AG09309 (cell line): ENCODE measurements at regions not wholly inside any gene's neighbourhood (a gene's known extent, or its start where the extent isn't known, plus 50 kb on each side); places are given as distances from the start of the nearest gene placed in this dataset.

Experiments used
- DNase-seq: peaks from one replicate; pipeline ENCODE4 v3.0.0-alpha.2; 2010; ENCODE audit warnings: low read depth
- H3K4me3 ChIP-seq: 2 replicates; pipeline ENCODE4 v1.5.1; 2011; ENCODE audit warnings: mild to moderate bottlenecking, low read depth, low read length, moderate library complexity; ENCODE audit not compliant: control insufficient read depth
- TF ChIP-seq, protein P1 (sequence below): IDR thresholded peaks from 2 replicates; pipeline ENCODE4 v1.5.1; 2011; ENCODE audit warnings: mild to moderate bottlenecking, low read depth, low read length, inconsistent platforms; ENCODE audit not compliant: insufficient read depth, control insufficient read depth; ENCODE audit errors: missing control alignments

- TF ChIP-seq, protein P1, sequence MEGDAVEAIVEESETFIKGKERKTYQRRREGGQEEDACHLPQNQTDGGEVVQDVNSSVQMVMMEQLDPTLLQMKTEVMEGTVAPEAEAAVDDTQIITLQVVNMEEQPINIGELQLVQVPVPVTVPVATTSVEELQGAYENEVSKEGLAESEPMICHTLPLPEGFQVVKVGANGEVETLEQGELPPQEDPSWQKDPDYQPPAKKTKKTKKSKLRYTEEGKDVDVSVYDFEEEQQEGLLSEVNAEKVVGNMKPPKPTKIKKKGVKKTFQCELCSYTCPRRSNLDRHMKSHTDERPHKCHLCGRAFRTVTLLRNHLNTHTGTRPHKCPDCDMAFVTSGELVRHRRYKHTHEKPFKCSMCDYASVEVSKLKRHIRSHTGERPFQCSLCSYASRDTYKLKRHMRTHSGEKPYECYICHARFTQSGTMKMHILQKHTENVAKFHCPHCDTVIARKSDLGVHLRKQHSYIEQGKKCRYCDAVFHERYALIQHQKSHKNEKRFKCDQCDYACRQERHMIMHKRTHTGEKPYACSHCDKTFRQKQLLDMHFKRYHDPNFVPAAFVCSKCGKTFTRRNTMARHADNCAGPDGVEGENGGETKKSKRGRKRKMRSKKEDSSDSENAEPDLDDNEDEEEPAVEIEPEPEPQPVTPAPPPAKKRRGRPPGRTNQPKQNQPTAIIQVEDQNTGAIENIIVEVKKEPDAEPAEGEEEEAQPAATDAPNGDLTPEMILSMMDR: no peak
- DNase-seq: no peak
- H3K4me3 ChIP-seq: no peak overlapping the region
Measured at GRCh38 chr1:80988926-80989325, 811.8 kb upstream of the ADGRL2 start.

- no peak for DNase-seq
- no peak overlapping the region for H3K4me3 ChIP-seq
- TF ChIP-seq, protein P1: no peak
Measured at GRCh38 chr1:80987824-80988223, 812.9 kb upstream of the ADGRL2 start.

- no peak overlapping the region for H3K4me3 ChIP-seq
- DNase-seq: no peak
- TF ChIP-seq, protein P1: no peak
Measured at GRCh38 chr1:80987106-80987505, 813.6 kb upstream of the ADGRL2 start.

DNA sequence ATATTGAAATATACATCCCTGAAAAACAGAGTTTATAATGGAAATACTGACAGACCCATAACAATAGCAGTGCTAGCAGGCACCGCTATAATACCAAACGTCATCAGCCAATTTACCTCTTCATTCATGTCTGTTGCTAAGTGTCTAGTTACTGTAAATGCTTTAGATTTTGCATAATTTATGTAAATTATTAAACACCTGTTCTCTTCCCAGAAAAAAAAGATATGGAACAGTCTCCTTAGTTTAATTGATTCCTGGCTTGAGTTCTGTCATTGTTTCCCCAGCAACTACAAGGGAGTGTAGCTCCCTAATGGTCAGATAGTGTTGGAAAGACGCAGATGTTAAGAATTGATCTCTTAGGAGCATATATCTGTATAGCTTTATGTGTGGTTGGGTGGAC, 817.9 kb upstream of the ADGRL2 start:
- DNase-seq: no peak
- TF ChIP-seq, protein P1: no peak
- no peak overlapping the region for H3K4me3 ChIP-seq

GRCh38 chr1:80973101-80973500, 827.6 kb upstream of the ADGRL2 start:
- TF ChIP-seq, protein P1: no peak
- no peak overlapping the region for H3K4me3 ChIP-seq
- DNase-seq: no peak

DNA sequence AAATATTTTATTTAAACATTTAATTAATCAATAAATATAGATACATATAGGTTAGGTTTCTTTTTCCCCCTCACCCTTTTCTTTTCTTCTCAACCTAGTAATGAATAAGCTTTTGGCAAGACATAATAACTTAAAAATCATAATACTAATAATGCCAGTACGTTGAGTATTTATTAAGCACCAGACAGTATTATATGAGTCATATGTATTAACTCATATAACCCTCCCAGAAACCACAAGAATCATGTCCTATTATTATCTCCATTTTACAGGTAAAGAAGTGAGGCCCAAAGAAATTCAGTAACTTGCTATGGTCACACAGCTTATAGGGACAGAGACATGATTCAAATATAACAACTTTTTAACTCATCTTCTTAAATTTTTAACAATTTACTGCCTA, 834.5 kb upstream of the ADGRL2 start:
- TF ChIP-seq, protein P1: no peak

GRCh38 chr1:80962564-80962963, 838.2 kb upstream of the ADGRL2 start:
- H3K4me3 ChIP-seq: no peak overlapping the region
- no peak for DNase-seq
- TF ChIP-seq, protein P1: no peak

More for the DNA sequence above, 834.5 kb upstream of the ADGRL2 start:
- DNase-seq: no peak
- no peak overlapping the region for H3K4me3 ChIP-seq
